ENCODE measurements at regions not wholly inside any gene's neighbourhood (a gene's known extent, or its start where the extent isn't known, plus 50 kb on each side); places are given as distances from the start of the nearest gene placed in this dataset.

- Histone ChIP-seq H3K27ac (no peak overlapping the region), H3K4me1 (replicated peaks) (no peaks in the 10 kb centered on the region), H3K4me3 (no peak overlapping the region), H3K9me3 (no peaks in the 10 kb centered on the region), H3K27me3 (replicated peaks; ENCODE audit: insufficient read depth) (no peaks in the 10 kb centered on the region), H3K36me3 (no peaks in the 10 kb centered on the region)
- no peak for DNase-seq (ENCODE audit: low spot score)
- WGBS: 86% methylated on average over 9 of the region's 9 CpGs
- TF ChIP-seq POLR2AphosphoS5 (IDR thresholded peaks at IDR 0.05): no peak
- TF ChIP-seq, protein P1, sequence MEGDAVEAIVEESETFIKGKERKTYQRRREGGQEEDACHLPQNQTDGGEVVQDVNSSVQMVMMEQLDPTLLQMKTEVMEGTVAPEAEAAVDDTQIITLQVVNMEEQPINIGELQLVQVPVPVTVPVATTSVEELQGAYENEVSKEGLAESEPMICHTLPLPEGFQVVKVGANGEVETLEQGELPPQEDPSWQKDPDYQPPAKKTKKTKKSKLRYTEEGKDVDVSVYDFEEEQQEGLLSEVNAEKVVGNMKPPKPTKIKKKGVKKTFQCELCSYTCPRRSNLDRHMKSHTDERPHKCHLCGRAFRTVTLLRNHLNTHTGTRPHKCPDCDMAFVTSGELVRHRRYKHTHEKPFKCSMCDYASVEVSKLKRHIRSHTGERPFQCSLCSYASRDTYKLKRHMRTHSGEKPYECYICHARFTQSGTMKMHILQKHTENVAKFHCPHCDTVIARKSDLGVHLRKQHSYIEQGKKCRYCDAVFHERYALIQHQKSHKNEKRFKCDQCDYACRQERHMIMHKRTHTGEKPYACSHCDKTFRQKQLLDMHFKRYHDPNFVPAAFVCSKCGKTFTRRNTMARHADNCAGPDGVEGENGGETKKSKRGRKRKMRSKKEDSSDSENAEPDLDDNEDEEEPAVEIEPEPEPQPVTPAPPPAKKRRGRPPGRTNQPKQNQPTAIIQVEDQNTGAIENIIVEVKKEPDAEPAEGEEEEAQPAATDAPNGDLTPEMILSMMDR (IDR thresholded peaks at IDR 0.05): no peak
- no peak for TF ChIP-seq POLR2A (IDR thresholded peaks at IDR 0.05)
- intact Hi-C loops (cut with DNase I): no loop called here
Observed at GRCh38 chr5:176185133-176185733, 53.0 kb upstream of the SIMC1 start.

DNA sequence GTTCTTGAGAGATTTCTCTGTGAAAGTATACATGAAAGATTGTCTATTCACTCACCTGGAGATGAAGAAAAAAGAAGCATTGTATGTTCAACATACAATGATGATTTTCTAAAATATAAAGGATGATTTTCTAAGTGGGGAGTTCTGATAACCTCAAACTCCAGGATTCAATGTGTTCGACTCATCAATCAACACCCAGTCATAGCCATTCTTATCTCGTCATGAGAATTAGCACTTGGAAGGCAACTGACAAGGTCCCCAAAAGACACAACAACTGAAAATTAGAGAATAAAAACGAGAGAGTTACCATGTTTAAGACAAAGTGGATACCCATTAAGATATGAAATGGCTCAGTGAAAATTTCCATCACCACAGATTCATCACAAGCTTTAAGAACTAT is 52.1 kb upstream of the SIMC1 start:
- Histone ChIP-seq H3K36me3 (no peaks in the 10 kb centered on the region), H3K9me3 (no peaks in the 10 kb centered on the region), H3K4me1 (replicated peaks) (no peaks in the 10 kb centered on the region), H3K27me3 (replicated peaks; ENCODE audit: insufficient read depth) (no peaks in the 10 kb centered on the region), H3K27ac (no peak overlapping the region), H3K4me3 (no peak overlapping the region)
- DNase-seq (ENCODE audit: low spot score): no peak
- intact Hi-C loops (cut with DNase I): no loop called here
- WGBS: 93% methylated on average over 3 of the region's 3 CpGs
- no peak for TF ChIP-seq POLR2A (IDR thresholded peaks at IDR 0.05)
- TF ChIP-seq POLR2AphosphoS5 (IDR thresholded peaks at IDR 0.05): no peak
- TF ChIP-seq, protein P1 (IDR thresholded peaks at IDR 0.05): no peak

GRCh38 chr5:176187276-176188062 is 50.8 kb upstream of the SIMC1 start:
- Histone ChIP-seq H3K9me3 (no peaks in the 10 kb centered on the region), H3K4me3 (no peak overlapping the region), H3K4me1 (replicated peaks) (no peaks in the 10 kb centered on the region), H3K36me3 (no peaks in the 10 kb centered on the region), H3K27ac (no peak overlapping the region), H3K27me3 (replicated peaks; ENCODE audit: insufficient read depth) (no peaks in the 10 kb centered on the region)
- intact Hi-C loops (cut with DNase I): no loop called here
- WGBS: 74% methylated on average over 17 of the region's 17 CpGs
- no peak for TF ChIP-seq POLR2AphosphoS5 (IDR thresholded peaks at IDR 0.05)
- TF ChIP-seq, protein P1 (IDR thresholded peaks at IDR 0.05): no peak
- DNase-seq (ENCODE audit: low spot score): no peak

DNA sequence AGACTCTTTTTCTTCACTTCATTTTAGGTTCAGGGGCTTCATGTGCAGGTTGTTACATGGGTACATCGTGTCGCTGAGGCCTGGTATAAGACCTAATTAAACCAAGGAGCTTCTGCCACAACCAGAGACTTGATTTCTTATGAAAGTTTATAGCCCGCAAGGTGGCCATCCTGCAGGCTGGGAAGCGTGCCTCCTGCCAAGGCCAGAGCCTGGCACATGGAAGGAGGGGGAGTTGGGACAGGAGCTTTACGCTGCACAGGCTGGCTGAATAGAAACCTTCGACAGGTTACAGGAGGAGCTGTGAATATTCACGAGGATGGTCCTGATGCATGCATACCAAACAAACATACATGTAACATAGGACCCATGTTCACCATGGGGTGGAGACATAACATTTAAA is 50.1 kb upstream of the SIMC1 start:
- H3K4me1 ChIP-seq (replicated peaks): no peaks in the 10 kb centered on the region
- no peaks in the 10 kb centered on the region for H3K9me3 ChIP-seq
- H3K4me3 ChIP-seq: no peak overlapping the region
- no peaks in the 10 kb centered on the region for H3K36me3 ChIP-seq
- H3K27me3 ChIP-seq (replicated peaks; ENCODE audit: insufficient read depth): no peaks in the 10 kb centered on the region
- TF ChIP-seq, protein P1 (IDR thresholded peaks at IDR 0.05): no peak
- TF ChIP-seq POLR2A (IDR thresholded peaks at IDR 0.05): no peak
- WGBS: 93% methylated on average over 7 of the region's 7 CpGs
- no peak for DNase-seq (ENCODE audit: low spot score)
- no peak overlapping the region for H3K27ac ChIP-seq
- intact Hi-C loops (cut with DNase I): no loop called here
